Stomach (tissue), 4 donors: ENCODE measurements at regions not wholly inside any gene's neighbourhood (a gene's known extent, or its start where the extent isn't known, plus 50 kb on each side); places are given as distances from the start of the nearest gene placed in this dataset.

Experiments used
- CTCF ChIP-seq, 7 experiments: fragments of 450-650 bp in 4 of 7; fragments of 200-600 bp in 3 of 7; sonication (generic) in 3 of 7; IDR thresholded peaks; one replicate each; pipeline ENCODE4 v1.5.1; 2016 to 2019; ENCODE audit warnings: antibody characterized with exemption in 7 of 7, control low read depth in 2 of 7, mild to moderate bottlenecking in 1 of 7
- EP300 ChIP-seq: sonication (generic); formaldehyde crosslinking; IDR thresholded peaks from one replicate; pipeline ENCODE4 v1.6.1; 2017; ENCODE audit warnings: antibody characterized with exemption
- POLR2A ChIP-seq, 4 donors: fragments of 450-650 bp; IDR thresholded peaks; one replicate each; pipeline ENCODE4 v1.6.1; 2016; ENCODE audit warnings: antibody characterized with exemption in 4 of 4, control low read depth in 2 of 4, mild to moderate bottlenecking in 1 of 4, moderate library complexity in 1 of 4

- TF ChIP-seq CTCF (IDR thresholded peaks at IDR 0.05) (no peak), EP300 (no peak), POLR2A (IDR thresholded peaks at IDR 0.05) (no peak)
Observed at GRCh38 chr13:71360041-71360440, 507.0 kb downstream of the DACH1 start.
